Midbrain (tissue), 1 donor: ENCODE measurements at regions not wholly inside any gene's neighbourhood (a gene's known extent, or its start where the extent isn't known, plus 50 kb on each side); places are given as distances from the start of the nearest gene placed in this dataset.

Experiments
- DNase-seq: peaks from one replicate; lab custom pipeline; 2025; lab: John Stamatoyannopoulos, UW

DNA sequence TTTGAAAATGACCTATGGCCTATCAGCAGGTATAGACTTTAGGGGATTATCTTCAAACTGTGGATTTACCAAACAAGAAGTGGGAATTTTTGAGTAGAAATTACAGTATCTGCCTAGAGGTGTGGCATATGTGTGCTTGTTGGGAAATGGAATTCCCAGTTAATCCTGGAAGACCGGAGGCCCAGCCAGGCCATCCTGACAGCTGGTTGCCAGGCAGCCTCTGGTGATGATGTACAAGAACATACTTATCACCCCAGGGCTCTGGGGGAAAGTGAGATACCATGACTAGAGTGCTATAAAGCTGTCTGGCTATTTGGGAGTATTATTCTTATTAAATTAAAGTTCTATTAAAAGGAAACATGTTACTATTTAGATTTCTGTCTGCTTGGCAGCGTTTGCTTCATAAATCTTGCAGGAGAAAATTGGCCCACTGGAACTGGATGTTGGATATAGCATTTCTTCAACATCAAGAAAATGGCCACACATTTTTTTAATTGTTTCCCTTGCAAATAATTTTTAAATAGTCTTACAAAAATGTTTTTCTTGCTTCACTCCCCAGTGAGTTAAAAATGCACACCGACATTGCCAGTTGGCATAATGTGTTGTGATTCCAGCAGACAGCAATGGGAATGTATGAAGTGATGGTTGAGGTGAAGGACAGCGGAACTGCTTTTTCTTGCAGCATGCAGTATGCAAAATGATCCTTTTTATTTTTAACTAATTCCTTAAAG, 187.8 kb downstream of the MYLK4 start:
- DNase-seq, result no peak

DNA sequence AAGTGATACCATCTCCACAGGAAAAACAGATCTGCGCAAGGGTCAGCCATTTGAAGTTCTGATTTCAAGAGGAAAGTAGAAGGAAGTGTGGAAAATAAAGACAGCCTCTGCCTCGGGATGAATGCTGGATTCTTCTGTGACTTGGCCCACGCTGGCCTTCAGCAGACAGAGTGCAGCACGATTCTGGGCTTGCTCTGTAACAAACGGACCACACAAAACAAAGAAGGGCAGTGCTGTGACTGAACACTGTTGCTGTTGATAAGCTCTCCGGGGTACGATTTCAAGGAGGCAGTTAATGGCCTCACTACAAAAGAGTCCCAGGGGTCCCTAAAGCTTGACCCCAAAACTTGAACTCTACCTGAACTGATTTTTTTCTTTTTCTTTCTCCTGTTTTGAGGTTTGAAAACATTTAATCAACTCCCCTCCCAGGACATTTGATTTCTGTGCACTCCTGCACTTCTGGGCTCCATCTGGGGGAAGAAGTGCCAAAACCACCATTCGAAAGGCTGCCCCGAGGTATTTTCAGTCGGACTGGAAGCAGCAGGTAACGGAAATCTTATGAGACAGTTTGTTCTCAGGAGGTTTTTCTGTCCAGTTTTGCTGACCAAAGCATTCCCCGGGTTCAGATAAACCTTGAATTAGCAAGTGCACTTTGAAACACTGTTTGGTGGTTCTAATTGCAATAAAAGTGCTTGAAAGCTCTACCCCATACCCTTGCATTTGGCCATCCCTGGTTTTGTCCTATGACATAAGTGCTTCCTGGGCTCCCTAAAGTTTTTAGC, 189.6 kb downstream of the MYLK4 start:
- peak; percentile 1 for DNase-seq

DNA sequence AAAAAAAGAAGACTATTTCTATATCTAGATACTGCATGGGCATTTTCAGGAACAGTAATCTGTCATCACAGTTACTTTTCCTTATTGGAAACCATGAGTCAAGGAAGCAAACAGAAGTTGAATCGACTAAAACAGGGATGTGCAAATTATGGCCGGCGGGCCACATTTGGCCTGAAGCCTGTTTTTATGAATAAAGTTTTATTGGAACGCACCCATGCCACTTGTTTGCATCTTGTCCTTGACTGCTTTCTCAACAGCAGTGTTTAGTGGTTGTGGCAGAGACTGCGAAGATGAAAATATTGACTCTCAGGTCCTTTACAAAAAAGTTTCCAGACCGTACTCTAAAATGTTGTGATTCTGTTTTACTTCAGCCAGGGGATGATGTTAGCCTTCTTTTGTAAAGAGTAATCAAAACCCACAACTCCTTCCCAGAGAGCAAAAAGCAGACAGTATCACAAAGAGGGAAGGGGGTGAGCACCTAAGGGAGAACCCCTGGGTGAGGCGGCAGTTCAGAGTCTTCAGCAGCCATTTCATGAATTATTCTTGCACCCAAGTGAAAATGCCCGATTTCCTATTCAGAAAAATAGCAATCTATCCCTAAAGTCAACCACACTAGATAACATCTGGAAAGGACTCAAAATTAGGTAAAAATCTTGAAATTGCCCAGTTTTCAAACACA, 190.4 kb downstream of the MYLK4 start:
- no peak for DNase-seq

DNA sequence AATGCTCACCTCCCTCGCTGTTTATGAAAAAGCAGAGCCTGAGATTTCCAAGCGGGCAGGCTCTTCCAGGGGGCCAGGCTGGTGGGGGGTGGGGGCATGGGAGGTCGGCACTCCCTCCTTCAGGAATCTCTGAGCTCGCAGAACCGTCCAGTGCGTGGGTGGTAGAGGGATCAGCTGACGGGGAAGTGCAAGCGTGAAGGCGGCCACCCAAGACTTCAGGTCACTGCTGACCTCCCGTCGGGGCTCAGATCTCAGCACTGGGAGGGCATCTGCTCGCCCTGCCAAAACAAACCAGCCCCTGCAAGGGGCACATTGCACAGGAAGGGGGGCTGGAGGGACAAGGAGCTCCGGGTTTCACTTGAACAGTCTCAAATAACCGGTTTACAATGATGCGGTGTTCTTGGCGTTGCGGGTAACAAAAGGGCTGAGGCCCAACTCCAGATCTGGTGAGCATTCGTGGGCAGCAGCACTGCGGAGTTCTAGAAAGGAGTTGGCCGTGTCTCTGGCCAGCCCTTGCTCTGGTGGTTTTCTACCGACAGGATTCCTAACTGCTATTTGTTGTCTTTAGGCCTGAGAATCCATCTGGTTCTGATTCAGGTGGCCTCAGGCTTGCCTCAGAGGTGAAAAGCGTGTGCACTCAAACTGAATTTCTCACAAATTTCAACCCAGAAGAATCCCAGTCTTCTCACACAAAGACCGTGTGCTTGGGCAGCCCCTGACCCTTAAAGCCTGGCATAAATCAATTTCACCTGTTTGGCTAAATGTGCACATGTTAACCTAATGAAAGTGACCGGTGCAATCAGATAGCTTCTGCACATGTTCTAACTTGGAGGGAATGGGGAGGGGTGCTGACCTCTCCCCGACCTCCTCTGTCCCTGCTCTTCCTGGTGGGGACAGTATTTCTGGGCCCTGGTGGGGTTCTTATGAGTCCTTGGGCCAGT, 191.6 kb downstream of the MYLK4 start:
- no peak for DNase-seq

DNA sequence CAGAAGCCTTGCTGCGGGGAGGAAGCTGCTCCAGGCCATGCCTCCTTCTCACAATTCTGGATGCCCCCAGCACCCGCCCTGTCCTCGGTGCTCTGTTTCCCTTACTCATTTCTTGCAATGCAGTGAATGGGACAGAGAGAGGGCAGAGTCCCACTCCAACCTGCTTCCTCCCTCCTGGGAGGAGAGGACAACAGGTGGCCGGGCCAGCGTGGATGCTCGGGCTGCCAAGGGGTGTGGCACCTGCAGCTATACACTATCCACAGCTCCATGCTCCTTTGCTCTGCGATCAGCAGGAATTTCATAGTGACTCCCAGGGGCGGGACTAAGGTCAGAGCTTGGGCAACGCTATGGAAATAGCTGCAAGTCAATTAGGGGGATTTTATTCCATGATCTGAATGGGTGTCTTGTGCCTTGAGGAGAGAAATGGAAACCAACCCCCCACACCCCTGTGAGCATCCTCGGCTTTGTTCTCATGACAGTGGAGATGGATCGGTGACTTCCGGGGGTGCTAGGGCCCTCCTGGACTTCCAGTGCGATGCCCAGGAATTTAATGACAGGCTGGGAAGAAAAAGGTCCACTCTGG, 192.5 kb downstream of the MYLK4 start:
- no peak for DNase-seq

DNA sequence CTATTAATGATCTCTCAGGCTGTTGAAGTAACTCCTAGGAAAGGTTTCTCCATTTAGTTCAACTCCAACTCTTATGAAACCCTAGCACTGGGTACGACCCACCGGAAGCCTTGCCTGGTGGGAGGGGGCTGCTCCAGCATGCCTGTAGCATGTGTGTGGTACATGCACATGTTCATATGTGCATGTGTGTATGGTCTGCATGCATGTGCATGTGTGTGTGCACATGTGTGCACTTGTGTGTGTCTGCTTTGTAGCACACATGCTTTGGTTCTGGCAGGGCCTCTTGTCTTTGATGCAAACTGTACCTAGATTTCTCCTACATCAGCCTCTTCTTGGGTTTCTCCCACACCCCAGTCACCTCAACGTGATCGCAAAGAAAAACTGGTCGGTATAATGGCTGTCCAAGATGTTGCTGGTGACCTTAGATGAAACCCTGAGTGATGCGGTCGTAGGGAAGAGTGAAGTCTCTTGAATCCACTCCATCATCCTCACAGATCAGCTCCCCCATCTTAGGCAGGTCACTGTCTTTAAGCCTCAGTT, 193.5 kb downstream of the MYLK4 start:
- DNase-seq, result no peak

DNA sequence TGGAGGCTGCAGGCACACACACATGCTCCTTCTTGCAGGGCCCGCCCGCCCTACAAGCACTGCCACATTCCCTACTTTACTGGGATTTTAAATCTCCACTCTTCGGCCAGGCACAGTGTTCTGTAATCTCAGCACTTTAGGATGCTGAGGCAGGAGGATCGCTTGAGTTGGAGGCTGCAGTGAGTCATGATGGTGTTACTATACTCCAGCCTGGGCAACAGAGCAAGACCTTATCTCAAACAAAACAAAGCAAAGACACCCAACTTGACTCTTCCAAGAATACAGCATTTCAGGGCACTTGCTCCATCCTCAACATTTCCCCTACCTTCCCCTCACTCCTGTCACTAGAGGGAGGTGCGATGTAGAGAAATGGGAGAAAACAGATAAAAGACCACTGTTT, 194.0 kb downstream of the MYLK4 start:
- DNase-seq, result no peak

DNA sequence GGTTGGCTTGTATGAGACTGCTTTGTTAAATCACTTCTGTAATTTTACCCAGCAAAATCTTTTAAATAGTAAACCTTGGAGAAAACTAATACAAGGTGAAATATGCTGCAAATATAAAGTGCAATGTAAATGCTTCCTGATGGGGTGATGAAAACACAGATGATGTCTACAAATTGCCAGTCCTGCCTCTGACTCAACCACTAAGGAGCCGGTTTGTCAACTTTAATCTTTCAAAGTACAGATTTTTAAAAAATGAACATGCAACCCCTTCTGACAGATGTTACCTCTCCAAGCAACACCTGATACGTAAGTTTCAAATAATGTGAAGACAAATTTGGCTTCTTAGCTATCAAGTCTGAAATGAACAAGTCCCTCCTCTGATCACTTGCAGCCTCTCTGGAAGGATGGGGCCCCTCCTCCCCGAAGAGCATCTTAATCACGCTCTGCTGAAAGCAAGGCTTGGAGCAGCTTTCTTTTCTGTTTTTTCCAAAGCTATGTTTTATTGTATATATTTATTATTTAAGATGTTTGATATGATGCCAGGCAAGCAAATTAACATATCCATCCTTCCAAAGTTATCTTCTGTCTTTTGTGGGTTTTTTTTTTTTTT, 196.0 kb downstream of the MYLK4 start:
- no peak for DNase-seq

DNA sequence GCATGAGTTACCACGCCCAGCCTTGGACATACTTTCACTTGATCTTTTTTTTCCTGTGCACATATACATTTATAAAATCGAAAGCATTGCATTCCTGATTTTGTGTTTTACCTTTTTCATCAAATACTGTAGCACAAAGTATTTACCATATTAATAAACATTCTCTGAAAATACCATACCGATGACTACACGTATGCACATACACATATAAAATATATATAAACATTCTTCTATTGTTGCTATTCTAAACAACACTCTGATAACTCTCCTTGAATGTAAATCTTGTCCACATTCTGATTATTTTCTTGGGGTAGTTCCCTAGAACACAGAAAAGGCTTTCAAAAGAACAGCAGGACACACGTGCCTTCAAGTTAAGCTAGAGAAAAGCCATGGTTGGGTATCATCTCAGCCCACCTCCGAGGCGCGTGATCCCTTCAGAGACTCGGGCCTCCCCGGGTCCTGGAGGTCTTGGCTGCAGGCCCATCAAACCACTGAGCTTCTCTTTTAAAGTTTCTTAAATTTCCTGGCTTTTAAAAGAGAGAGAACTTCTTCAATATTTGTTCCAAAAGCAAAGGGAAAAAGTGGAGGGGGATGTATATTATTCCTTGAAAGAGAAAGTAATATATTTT, 198.1 kb downstream of the MYLK4 start:
- no peak for DNase-seq

DNA sequence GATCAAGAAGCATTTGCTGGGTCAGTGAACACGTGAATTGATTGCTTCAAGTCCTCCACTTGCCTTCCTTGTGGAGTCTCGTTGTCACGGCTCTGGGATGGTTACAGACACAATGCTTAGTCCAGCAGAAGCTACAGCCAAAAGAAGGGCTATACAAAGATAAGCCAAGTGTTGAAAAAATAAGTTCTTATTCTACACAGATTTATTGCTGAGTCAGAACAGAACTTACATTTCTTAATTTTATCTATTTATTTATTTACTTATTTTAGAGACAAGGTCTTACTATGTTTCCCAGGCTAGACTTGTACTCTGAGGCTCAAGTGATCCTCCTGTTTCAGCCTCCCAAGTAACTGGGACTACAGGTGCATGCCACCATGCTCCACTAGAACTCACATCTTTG, 199.0 kb downstream of the MYLK4 start:
- DNase-seq, result no peak

DNA sequence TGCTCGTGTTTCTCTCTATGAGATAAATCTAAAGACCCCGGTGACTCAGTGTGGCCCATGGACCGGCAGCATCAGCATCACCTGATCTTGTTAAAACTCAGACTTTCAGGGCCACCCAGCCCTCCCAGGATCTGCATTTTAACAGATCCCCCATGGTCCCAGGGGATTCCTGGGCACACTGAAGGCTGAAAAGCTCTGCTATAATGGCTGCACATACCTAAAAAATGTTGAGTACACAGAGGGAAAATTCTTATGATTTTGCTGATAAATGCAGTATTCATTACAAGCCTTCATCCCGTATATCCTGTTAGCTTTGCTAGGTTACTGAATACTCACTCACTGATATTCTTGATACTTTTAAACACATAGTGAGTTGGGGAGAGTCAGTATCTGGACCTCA, 200.5 kb downstream of the MYLK4 start:
- DNase-seq, result no peak

DNA sequence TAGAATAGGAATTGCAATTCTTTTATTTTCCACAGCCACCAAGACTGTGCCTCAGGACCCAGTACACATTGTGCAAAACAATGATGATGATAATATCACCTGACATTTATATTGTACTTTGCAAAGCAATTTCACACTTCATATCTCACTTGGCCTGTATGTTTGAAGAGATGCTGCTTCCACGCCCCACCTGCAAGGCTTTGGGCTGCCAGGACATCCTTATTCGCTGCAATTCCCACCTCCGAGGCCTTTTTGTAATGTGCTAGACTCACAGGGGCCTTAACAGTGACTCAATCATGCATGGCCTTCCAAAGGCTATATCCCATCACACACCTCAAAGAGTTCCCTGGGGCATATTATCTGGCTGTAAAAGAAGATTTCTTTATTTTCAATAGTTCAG, 200.9 kb downstream of the MYLK4 start:
- no peak for DNase-seq

DNA sequence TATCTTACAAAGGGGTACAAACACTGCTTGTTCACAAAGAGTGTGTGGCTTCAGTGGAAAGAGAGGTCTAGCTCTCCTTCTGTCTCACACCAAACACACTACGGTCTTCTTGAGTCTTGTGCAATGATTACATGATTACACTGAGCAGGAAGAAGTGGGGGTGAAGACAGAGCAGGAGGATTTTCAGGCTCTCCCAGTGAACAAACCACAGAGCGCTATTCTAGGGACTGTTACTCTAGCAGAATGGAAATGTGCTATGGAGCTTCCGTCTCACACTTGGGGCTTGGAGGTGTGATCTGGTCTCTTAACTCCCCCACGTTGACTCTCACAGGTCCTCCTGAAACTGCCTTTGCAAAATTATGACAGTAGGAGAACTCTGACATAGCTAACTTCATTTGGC, 203.4 kb downstream of the MYLK4 start:
- no peak for DNase-seq

DNA sequence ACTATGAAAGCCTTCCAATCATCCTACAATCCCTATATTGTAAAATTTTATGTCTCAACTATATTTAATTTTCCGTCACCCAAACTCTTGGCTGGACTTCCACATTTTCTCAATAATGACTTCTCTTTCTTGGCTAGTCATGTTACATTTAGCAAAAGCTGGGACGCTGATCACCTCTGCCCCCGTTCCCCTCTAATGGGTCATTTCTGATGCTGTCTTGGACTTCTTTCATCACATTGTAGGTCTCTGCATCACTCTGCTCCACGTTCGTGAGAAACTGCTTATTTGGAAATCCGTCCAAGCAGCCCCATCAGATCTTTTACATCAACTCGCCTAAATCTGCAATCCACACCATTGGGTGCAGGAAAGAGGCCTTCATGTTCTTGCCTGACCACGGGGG, 203.8 kb downstream of the MYLK4 start:
- DNase-seq, result no peak

DNA sequence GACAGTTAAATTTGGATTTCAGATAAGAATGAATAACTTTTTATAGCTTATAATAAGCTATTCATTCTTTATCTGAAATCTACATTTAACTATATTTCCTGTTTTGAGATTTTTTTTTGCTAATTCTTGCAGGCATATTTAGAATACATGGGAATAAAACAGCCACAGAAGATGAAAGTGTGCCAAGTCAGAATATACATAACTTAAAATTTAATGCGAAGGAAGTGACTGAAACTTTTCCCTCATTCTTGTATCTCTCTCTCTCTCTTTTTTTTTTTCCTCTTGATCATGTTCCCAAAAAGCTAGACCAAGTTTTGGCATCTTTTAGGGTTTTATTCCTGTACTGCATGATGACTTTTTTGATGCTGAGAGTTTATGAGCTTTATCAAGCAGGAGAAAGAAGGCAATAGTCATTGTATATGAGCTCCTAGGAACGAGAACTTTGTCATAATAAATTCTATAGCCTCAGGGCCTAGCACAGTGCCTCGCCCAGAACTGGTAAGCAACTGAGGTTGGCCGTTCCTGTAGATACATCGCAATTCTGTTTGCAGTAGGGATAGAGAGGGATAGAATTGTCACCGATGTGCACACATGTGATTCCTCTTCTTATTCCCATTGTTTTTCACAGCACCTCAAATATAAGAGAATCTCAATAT, 205.2 kb downstream of the MYLK4 start:
- no peak for DNase-seq

DNA sequence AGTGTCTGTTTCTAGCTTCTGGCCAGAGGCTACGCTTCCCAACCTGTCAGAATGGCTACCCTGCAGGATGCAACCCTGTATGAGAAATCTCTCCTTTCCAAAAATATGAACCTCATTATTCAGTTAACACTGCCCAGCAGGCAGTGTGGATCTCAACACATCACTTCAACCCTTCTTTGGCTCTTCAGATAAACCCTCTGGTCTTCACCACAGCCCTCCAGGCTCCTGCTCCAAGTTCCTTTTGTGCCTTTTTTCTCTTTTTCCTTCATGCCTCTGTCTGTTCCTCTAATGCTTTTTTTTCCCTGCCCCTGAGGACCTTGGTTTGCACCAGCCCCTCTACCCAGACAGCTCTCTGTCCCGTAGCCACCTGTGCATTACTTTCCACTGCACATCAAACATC, 207.4 kb downstream of the MYLK4 start:
- DNase-seq, result no peak

DNA sequence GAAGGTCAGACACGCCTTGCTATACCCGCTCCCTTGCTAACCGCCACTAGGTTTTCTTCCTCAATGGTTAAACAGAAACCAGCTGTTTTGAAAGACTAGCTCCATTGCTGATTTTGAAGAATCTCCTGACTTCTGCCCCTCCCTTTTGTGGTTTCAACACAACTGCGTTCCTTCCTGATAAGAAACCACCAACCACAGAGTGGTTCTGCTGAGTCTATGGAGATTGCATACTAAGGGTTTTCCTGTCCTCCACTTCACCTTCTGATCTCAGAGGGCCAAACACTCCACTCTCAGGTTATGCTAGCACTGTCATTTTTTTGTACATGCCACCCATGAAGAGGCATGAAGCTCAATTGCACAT, 207.9 kb downstream of the MYLK4 start:
- no peak for DNase-seq

DNA sequence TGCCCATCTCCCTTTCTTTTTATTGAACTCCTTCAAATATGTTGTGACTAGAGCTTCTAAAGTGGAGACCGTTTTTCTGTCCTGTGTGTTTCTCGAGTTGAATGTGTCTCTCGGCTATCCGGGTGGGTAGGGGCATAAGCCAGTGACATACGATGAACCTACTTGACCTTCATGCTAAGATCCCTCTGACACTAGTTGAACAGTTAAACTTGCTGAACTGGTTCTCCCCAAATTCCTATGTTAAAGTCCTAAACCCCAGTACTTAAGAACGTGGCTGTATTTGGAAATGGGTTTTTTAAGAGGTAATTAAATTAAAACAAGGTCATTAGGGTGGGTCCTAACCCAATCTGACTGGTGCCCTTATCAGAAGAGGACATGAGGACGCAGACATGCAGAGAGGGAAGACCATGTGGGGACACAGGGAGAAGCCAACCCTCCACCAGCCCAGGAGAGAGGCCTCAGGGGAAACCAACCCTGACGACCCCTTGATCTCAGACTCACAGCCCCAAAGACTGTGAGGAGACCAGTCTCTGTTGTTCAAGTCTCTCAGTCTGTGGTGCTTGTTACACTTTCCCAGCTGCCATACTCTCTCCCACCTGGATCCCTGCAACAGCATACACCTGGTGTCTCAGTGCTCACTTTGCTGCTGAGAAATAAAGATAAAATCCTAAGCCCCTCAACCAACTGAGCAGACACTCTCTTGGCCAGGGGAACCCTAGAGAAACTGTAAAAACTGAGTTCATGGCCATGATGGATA, 208.4 kb downstream of the MYLK4 start:
- DNase-seq, result no peak

DNA sequence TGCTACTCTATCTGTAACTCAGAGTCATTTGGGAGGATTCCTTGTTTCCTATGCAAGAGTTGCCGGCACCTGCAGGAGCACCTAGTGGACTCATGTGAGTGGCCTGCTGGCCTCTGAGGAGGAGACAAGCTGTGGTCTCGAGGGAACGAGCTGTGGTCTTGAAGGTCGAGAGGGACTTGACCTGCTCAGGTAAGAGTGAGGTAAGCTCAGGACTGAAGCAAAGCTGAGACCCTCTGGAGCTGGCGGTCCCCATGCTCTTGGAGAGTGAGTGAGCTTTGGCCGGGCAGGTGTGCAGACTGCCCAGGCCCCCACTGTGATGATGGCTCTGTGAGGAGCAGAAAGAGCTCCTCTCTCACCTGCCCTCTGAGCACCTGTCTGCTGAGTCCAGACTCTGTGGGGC, 214.3 kb downstream of the MYLK4 start:
- no peak for DNase-seq
